Smooth muscle cell (in vitro differentiated cells): ENCODE measurements at regions not wholly inside any gene's neighbourhood (a gene's known extent, or its start where the extent isn't known, plus 50 kb on each side); places are given as distances from the start of the nearest gene placed in this dataset.

Experiments used
- DNase-seq: peaks from one replicate; lab custom pipeline; 2025; ENCODE audit not compliant: unreplicated experiment; lab: John Stamatoyannopoulos, UW
- H2AFZ ChIP-seq: fragments of 200-600 bp; sonication (generic); 2 replicates; pipeline ENCODE4 v1.6.0; 2016; ENCODE audit warnings: antibody characterized with exemption, low read depth, mild to moderate bottlenecking
- H3F3A ChIP-seq: fragments of 200-600 bp; sonication (generic); 2 replicates; pipeline ENCODE4 v1.6.0; 2017; ENCODE audit warnings: antibody characterized with exemption, low read depth
- H3K27ac ChIP-seq: fragments of 200-600 bp; sonication (generic); 2 replicates; pipeline ENCODE4 v1.5.1; 2016; ENCODE audit warnings: low read depth, mild to moderate bottlenecking
- H3K27me3 ChIP-seq: fragments of 200-600 bp; sonication (generic); 2 replicates; pipeline ENCODE4 v1.6.1; 2016; ENCODE audit warnings: low read depth, mild to moderate bottlenecking
- H3K36me3 ChIP-seq: fragments of 200-600 bp; sonication (generic); 2 replicates; pipeline ENCODE4 v1.5.1; 2016; ENCODE audit warnings: low read depth
- H3K4me1 ChIP-seq: fragments of 200-600 bp; sonication (generic); 2 replicates; pipeline ENCODE4 v1.5.1; 2016; ENCODE audit warnings: low read depth
- H3K4me2 ChIP-seq: fragments of 200-600 bp; sonication (generic); 2 replicates; pipeline ENCODE4 v1.6.0; 2016; ENCODE audit warnings: mild to moderate bottlenecking
- H3K4me3 ChIP-seq: fragments of 200-600 bp; sonication (generic); 2 replicates; pipeline ENCODE4 v1.5.1; 2016; ENCODE audit warnings: mild to moderate bottlenecking
- H3K79me2 ChIP-seq: fragments of 200-600 bp; sonication (generic); 2 replicates; pipeline ENCODE4 v1.6.0; 2016; ENCODE audit warnings: low read depth, mild to moderate bottlenecking
- H3K9ac ChIP-seq: fragments of 200-600 bp; sonication (generic); 2 replicates; pipeline ENCODE4 v1.6.0; 2016; ENCODE audit warnings: low read depth
- H3K9me3 ChIP-seq: fragments of 200-600 bp; sonication (generic); replicated peaks from 2 replicates; pipeline ENCODE4 v1.5.1; 2016; ENCODE audit warnings: low read depth
- H4K20me1 ChIP-seq: fragments of 200-600 bp; sonication (generic); 2 replicates; pipeline ENCODE4 v1.6.0; 2016; ENCODE audit warnings: low read depth
- WGBS: methylation state at CpG from one replicate; pipeline ENCODE4 v1.1.7; 2016; ENCODE audit warnings: low lambda C conversion rate; 5-methylcytosine and 5-hydroxymethylcytosine counted together
- TF ChIP-seq, protein P1 (sequence below): fragments of 200-600 bp; sonication (generic); IDR thresholded peaks from 2 replicates; pipeline ENCODE4 v1.5.1; 2017; ENCODE audit warnings: borderline replicate concordance, mild to moderate bottlenecking, antibody characterized with exemption; ENCODE audit not compliant: insufficient read depth, poor library complexity, severe bottlenecking

GRCh38 chr18:2412281-2412680, 159.0 kb downstream of the METTL4 start:
- Histone ChIP-seq H2AFZ (no peak overlapping the region), H3K79me2 (no peaks in the 10 kb centered on the region), H3K9ac (no peak overlapping the region), H4K20me1 (no peaks in the 10 kb centered on the region), H3K27ac (peak overlapping the region; percentile 83), H3K9me3 (no peaks in the 10 kb centered on the region), H3F3A (no peaks in the 10 kb centered on the region), H3K36me3 (no peaks in the 10 kb centered on the region), H3K4me1 (peaks cover 11% of the 10 kb centered on the region), H3K4me2 (no peak overlapping the region), H3K27me3 (no peaks in the 10 kb centered on the region), H3K4me3 (no peak overlapping the region)
- no peak for DNase-seq
- TF ChIP-seq, protein P1, sequence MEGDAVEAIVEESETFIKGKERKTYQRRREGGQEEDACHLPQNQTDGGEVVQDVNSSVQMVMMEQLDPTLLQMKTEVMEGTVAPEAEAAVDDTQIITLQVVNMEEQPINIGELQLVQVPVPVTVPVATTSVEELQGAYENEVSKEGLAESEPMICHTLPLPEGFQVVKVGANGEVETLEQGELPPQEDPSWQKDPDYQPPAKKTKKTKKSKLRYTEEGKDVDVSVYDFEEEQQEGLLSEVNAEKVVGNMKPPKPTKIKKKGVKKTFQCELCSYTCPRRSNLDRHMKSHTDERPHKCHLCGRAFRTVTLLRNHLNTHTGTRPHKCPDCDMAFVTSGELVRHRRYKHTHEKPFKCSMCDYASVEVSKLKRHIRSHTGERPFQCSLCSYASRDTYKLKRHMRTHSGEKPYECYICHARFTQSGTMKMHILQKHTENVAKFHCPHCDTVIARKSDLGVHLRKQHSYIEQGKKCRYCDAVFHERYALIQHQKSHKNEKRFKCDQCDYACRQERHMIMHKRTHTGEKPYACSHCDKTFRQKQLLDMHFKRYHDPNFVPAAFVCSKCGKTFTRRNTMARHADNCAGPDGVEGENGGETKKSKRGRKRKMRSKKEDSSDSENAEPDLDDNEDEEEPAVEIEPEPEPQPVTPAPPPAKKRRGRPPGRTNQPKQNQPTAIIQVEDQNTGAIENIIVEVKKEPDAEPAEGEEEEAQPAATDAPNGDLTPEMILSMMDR: no peak
- 92% methylated on average over 3 of the region's 3 CpGs for WGBS

GRCh38 chr18:2412996-2413751, 158.1 kb downstream of the METTL4 start:
- H3K79me2 ChIP-seq: no peaks in the 10 kb centered on the region
- DNase-seq: no peak
- H3K9ac ChIP-seq: no peak overlapping the region
- no peaks in the 10 kb centered on the region for H3F3A ChIP-seq
- H3K27me3 ChIP-seq: no peaks in the 10 kb centered on the region
- no peak overlapping the region for H3K4me2 ChIP-seq
- peaks cover 11% of the 10 kb centered on the region for H3K4me1 ChIP-seq
- H3K36me3 ChIP-seq: no peaks in the 10 kb centered on the region
- H3K27ac ChIP-seq: no peak overlapping the region
- no peak overlapping the region for H3K4me3 ChIP-seq
- TF ChIP-seq, protein P1: no peak
- WGBS: 88% methylated on average over 9 of the region's 9 CpGs
- H3K9me3 ChIP-seq: no peaks in the 10 kb centered on the region
- no peaks in the 10 kb centered on the region for H4K20me1 ChIP-seq
- H2AFZ ChIP-seq: no peak overlapping the region

- Histone ChIP-seq H3K9me3 (no peaks in the 10 kb centered on the region), H3K4me3 (no peak overlapping the region), H3K9ac (no peak overlapping the region), H3K4me1 (peaks cover 11% of the 10 kb centered on the region), H2AFZ (no peak overlapping the region), H3K79me2 (no peaks in the 10 kb centered on the region), H3K36me3 (no peaks in the 10 kb centered on the region), H4K20me1 (no peaks in the 10 kb centered on the region), H3K4me2 (no peak overlapping the region), H3K27ac (no peak overlapping the region), H3F3A (no peaks in the 10 kb centered on the region), H3K27me3 (no peaks in the 10 kb centered on the region)
- TF ChIP-seq, protein P1: no peak
- DNase-seq: no peak
Measured at GRCh38 chr18:2414235-2414634, 157.1 kb downstream of the METTL4 start.

DNA sequence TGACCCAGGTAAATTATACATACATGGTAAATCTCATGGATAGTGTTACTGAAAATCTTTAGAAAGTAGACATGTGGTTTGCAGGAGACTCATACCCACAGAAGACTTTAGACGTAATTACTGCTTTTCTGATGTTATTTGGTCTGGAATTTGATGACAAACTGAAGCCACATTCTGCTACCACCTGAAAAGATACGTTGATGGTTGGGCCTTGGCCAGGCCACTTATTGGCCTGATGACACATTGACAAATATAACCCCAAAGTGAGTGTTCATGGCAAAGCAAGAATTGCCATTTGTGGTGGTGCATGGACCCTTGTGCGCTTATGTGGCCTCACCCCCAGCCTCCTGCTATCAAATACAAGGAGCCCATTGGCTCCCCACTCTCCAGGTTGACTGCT, 155.6 kb downstream of the METTL4 start:
- no peaks in the 10 kb centered on the region for H3F3A ChIP-seq
- no peak overlapping the region for H3K4me2 ChIP-seq
- no peaks in the 10 kb centered on the region for H3K79me2 ChIP-seq
- 87% methylated on average over 3 of the region's 3 CpGs for WGBS
- no peaks in the 10 kb centered on the region for H3K27me3 ChIP-seq
- no peaks in the 10 kb centered on the region for H3K36me3 ChIP-seq
- no peak overlapping the region for H3K27ac ChIP-seq
- peaks cover 3% of the 10 kb centered on the region for H3K4me1 ChIP-seq
- H2AFZ ChIP-seq: no peak overlapping the region
- H3K9me3 ChIP-seq: no peaks in the 10 kb centered on the region
- DNase-seq: no peak
- H4K20me1 ChIP-seq: no peaks in the 10 kb centered on the region
- H3K4me3 ChIP-seq: no peak overlapping the region
- H3K9ac ChIP-seq: no peak overlapping the region
- TF ChIP-seq, protein P1: no peak
